Panc1 (cell line): ENCODE measurements at regions not wholly inside any gene's neighbourhood (a gene's known extent, or its start where the extent isn't known, plus 50 kb on each side); places are given as distances from the start of the nearest gene placed in this dataset.

Source experiments
- ATAC-seq: fragments of 200-7000 bp; cut with Tn5 transposase; 2 replicates; pipeline ENCODE4 v1.9.1; 2020; ENCODE audit warnings: mild to moderate bottlenecking, moderate library complexity
- BruUV-seq: library from RNA; stranded (reverse); fragments of 400-500 nt; replicated peaks from 2 replicates; lab custom pipeline; 2021; lab: Mats Ljungman, UMichigan
- CTCF ChIA-PET: fragments of 300-600 bp; sonication (Branson Sonifier 250); formaldehyde crosslinking; loops from one replicate; lab custom pipeline; 2022; ENCODE audit warnings: antibody characterized with exemption; lab: Charles Lee
- POLR2A ChIA-PET: fragments of 300-600 bp; sonication (Branson Sonifier 250); formaldehyde crosslinking; loops from one replicate; lab custom pipeline; 2022; ENCODE audit warnings: antibody characterized with exemption; lab: Charles Lee
- DNase-seq: peaks from one replicate; pipeline ENCODE4 v3.0.0-alpha.2; 2010; ENCODE audit warnings: low read depth, low spot score
- H3K27ac ChIP-seq: 2 replicates; pipeline ENCODE4 v1.5.1; 2011; ENCODE audit warnings: mild to moderate bottlenecking, low read length, inconsistent platforms
- H3K27me3 ChIP-seq: fragments of 200-500 bp; sonication (Bioruptor generic); 2 replicates; pipeline ENCODE4 v1.6.0; 2014; ENCODE audit warnings: low read length, inconsistent platforms; ENCODE audit not compliant: control insufficient read depth, insufficient read depth
- H3K36me3 ChIP-seq: fragments of 200-500 bp; sonication (Bioruptor generic); 2 replicates; pipeline ENCODE4 v1.5.1; 2014; ENCODE audit warnings: inconsistent platforms, mild to moderate bottlenecking, low read length, moderate library complexity; ENCODE audit not compliant: control insufficient read depth, insufficient read depth
- H3K4me1 ChIP-seq: 2 replicates; pipeline ENCODE4 v1.5.1; 2011; ENCODE audit warnings: inconsistent platforms, mild to moderate bottlenecking, low read length, moderate library complexity; ENCODE audit not compliant: control insufficient read depth, insufficient read depth
- H3K4me3 ChIP-seq, 2 experiments: 2 replicates each; pipeline ENCODE4 v1.5.1; 2011 to 2012; ENCODE audit warnings: low read depth in 2 of 2, low read length in 2 of 2, mild to moderate bottlenecking in 2 of 2, inconsistent platforms in 1 of 2, moderate library complexity in 1 of 2
- H3K9me3 ChIP-seq: fragments of 200-500 bp; sonication (Bioruptor generic); 2 replicates; pipeline ENCODE4 v1.5.1; 2014; ENCODE audit warnings: low read depth, mild to moderate bottlenecking, inconsistent platforms, low read length, moderate library complexity; ENCODE audit not compliant: control insufficient read depth, insufficient read depth
- POLR2AphosphoS5 ChIP-seq: IDR thresholded peaks from 2 replicates; pipeline ENCODE4 v1.6.1; 2012; ENCODE audit warnings: mild to moderate bottlenecking, low read depth, low read length, moderate library complexity
- SIN3A ChIP-seq: IDR thresholded peaks from 2 replicates; pipeline ENCODE4 v1.6.1; 2012; ENCODE audit warnings: low read depth, mild to moderate bottlenecking, low read length, moderate library complexity, borderline replicate concordance; ENCODE audit not compliant: insufficient read depth
- TCF7L2 ChIP-seq: IDR thresholded peaks from 2 replicates; pipeline ENCODE4 v1.6.1; 2011; ENCODE audit warnings: mild to moderate bottlenecking, low read depth, low read length, inconsistent platforms
- in situ Hi-C: cut with HindIII; loops from 2 replicates; pipeline ENCODE4 v1.10.0; 2016; ENCODE audit warnings: low sequenced_read_pairs, low pct_unique_long_range_greater_than_20kb
- intact Hi-C: fragments of 100-400 bp; cut with micrococcal nuclease; formaldehyde crosslinking; loops from one replicate; pipeline ENCODE4 v1.10.0; 2022; ENCODE audit not compliant: unreplicated experiment
- TF ChIP-seq, protein P1 (sequence below), 2 experiments: IDR thresholded peaks; 2 replicates each; pipeline ENCODE4 v1.6.1; 2011 to 2012; ENCODE audit warnings: low read depth in 2 of 2, control low read depth in 1 of 2, low read length in 1 of 2, mild to moderate bottlenecking in 1 of 2, moderate library complexity in 1 of 2; ENCODE audit not compliant: insufficient read depth in 1 of 2
- TF ChIP-seq, protein P2 (sequence below): fragments of 450-650 bp; IDR thresholded peaks from 2 replicates; pipeline ENCODE4 v1.5.1; 2017; ENCODE audit warnings: mild to moderate bottlenecking

GRCh38 chr9:18228101-18228500 is 245.9 kb upstream of the ADAMTSL1 start:
- intact Hi-C loops = no loop called here
- Histone ChIP-seq H3K27ac (no peak overlapping the region), H3K27me3 (no peaks in the 10 kb centered on the region), H3K36me3 (no peaks in the 10 kb centered on the region), H3K4me1 (no peaks in the 10 kb centered on the region), H3K4me3 (no peak overlapping the region), H3K9me3 (no peaks in the 10 kb centered on the region)
- ATAC-seq = no peak
- in situ Hi-C loops = no loop called here
- CTCF ChIA-PET = no interaction called here
- DNase-seq = no peak
- TF ChIP-seq, protein P1, sequence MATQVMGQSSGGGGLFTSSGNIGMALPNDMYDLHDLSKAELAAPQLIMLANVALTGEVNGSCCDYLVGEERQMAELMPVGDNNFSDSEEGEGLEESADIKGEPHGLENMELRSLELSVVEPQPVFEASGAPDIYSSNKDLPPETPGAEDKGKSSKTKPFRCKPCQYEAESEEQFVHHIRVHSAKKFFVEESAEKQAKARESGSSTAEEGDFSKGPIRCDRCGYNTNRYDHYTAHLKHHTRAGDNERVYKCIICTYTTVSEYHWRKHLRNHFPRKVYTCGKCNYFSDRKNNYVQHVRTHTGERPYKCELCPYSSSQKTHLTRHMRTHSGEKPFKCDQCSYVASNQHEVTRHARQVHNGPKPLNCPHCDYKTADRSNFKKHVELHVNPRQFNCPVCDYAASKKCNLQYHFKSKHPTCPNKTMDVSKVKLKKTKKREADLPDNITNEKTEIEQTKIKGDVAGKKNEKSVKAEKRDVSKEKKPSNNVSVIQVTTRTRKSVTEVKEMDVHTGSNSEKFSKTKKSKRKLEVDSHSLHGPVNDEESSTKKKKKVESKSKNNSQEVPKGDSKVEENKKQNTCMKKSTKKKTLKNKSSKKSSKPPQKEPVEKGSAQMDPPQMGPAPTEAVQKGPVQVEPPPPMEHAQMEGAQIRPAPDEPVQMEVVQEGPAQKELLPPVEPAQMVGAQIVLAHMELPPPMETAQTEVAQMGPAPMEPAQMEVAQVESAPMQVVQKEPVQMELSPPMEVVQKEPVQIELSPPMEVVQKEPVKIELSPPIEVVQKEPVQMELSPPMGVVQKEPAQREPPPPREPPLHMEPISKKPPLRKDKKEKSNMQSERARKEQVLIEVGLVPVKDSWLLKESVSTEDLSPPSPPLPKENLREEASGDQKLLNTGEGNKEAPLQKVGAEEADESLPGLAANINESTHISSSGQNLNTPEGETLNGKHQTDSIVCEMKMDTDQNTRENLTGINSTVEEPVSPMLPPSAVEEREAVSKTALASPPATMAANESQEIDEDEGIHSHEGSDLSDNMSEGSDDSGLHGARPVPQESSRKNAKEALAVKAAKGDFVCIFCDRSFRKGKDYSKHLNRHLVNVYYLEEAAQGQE (IDR thresholded peaks at IDR 0.05; ENCODE audit: insufficient read depth in 1 of 2, low read depth in 2 of 2, low read length in 1 of 2) = no peak
- TF ChIP-seq TCF7L2 (no peak), POLR2AphosphoS5 (no peak), SIN3A (no peak)
- TF ChIP-seq, protein P2, sequence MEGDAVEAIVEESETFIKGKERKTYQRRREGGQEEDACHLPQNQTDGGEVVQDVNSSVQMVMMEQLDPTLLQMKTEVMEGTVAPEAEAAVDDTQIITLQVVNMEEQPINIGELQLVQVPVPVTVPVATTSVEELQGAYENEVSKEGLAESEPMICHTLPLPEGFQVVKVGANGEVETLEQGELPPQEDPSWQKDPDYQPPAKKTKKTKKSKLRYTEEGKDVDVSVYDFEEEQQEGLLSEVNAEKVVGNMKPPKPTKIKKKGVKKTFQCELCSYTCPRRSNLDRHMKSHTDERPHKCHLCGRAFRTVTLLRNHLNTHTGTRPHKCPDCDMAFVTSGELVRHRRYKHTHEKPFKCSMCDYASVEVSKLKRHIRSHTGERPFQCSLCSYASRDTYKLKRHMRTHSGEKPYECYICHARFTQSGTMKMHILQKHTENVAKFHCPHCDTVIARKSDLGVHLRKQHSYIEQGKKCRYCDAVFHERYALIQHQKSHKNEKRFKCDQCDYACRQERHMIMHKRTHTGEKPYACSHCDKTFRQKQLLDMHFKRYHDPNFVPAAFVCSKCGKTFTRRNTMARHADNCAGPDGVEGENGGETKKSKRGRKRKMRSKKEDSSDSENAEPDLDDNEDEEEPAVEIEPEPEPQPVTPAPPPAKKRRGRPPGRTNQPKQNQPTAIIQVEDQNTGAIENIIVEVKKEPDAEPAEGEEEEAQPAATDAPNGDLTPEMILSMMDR = no peak
- POLR2A ChIA-PET = no interaction called here
- BruUV-seq = no TSS peak

DNA sequence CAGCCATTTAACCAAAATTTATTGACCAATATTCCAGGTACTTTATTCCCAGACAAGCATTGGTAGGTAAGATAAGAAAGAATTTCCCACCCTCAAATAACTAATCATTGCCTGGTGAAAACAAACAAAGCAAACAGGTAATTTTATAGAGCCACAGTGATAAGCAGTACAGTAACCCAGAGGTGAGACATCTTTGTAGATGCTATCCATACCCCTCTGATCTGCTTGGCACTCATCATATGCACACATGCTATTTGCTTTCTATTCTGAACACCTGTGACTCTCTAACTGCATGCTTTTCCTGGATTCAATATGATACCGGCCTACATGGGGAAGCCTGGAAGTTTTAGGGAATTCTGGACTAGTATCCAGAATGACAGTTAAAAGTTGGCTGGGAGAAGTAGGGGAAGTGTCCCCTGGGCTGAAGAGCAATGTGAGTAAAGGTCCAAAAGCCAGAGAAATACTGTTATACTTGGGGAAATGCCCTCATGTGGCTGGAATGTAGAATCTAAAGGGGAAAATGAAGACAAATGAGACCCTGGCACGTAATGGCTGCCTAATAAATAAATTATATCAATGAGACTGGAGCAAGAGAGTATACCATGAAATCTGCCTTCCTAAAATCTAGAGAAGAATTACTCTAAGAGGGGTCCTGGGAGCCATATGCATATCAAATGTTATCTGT is 243.8 kb upstream of the ADAMTSL1 start:
- DNase-seq (no peak), ATAC-seq (no peak)
- in situ Hi-C loops (no loop called here), intact Hi-C loops (no loop called here)
- BruUV-seq = no TSS peak
- CTCF ChIA-PET = no interaction called here
- Histone ChIP-seq H3K36me3 (no peaks in the 10 kb centered on the region), H3K27me3 (no peaks in the 10 kb centered on the region), H3K4me1 (no peaks in the 10 kb centered on the region), H3K27ac (no peak overlapping the region), H3K9me3 (no peaks in the 10 kb centered on the region), H3K4me3 (no peak overlapping the region)
- POLR2A ChIA-PET = no interaction called here
- TF ChIP-seq TCF7L2 = no peak
- TF ChIP-seq, protein P2 = no peak
- no peak for TF ChIP-seq POLR2AphosphoS5
- no peak for TF ChIP-seq SIN3A
- TF ChIP-seq, protein P1 (IDR thresholded peaks at IDR 0.05; ENCODE audit: insufficient read depth in 1 of 2, low read depth in 2 of 2, low read length in 1 of 2) = no peak
